ENCODE measurements at regions not wholly inside any gene's neighbourhood (a gene's known extent, or its start where the extent isn't known, plus 50 kb on each side); places are given as distances from the start of the nearest gene placed in this dataset.

DNA sequence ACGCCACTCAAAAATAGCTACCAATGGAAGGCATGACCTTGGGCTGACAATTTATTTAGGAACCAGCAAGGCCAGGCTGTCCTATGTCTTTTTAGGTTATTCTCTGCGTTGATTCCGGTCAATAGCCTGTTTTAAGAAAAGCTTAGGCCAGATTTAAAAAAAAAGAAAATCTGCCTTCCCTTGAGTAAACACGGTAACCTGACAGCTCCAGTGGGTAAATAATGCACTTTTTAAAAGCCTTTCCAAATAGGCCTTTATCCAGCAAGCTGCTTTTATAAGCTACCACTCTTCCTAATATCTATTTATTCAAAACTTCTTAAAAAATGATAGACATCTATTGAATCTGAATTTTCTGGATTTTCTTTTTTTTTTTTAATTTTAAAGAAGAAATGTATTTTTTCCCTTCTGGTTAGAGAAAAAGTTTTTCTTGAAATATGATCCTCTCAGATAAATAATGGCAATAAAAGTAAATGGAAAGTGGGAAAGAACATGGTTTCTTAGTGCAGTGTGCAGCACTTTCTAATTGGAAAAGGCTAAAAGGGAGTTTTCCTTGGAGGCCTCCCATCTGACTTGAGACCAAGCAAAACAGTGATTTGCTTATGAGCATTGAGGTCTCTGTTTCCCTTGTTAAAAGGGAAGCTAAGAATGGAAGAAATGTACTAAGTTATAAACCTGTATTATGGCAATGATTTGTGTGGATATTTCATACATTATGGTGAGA lies 281.0 kb upstream of the RUNX1 start:
- H3K4me1 Mint-ChIP-seq: no peaks in the 10 kb centered on the region
- DNase-seq (no peak), ATAC-seq (ENCODE audit: low read depth) (no peak)
- H3K4me3 Mint-ChIP-seq: no peak overlapping the region
- CTCF ChIA-PET: interaction anchor here (0.7 kb wide), 1 partner anchor 1007 kb away, joined by 3 read pairs; no protein-coding TSS in a partner anchor
- H3K9me3 Mint-ChIP-seq: no peaks in the 10 kb centered on the region
- intact Hi-C loops (cut with micrococcal nuclease): no loop called here
- no peak for TF ChIP-seq CTCF (IDR thresholded peaks at IDR 0.05)
- no peaks in the 10 kb centered on the region for H3K27me3 Mint-ChIP-seq
- POLR2A ChIA-PET: no interaction called here
- H3K27ac Mint-ChIP-seq: no peak overlapping the region
- no peaks in the 10 kb centered on the region for H3K36me3 Mint-ChIP-seq (ENCODE audit: low read depth)

- CTCF ChIA-PET: no interaction called here
- no peaks in the 10 kb centered on the region for H3K36me3 Mint-ChIP-seq (ENCODE audit: low read depth)
Measured at GRCh38 chr21:35328856-35329455, 279.9 kb upstream of the RUNX1 start.

GRCh38 chr21:35326677-35327076 lies 277.6 kb upstream of the RUNX1 start:
- H3K4me1 Mint-ChIP-seq: no peaks in the 10 kb centered on the region
- ATAC-seq (ENCODE audit: low read depth) (no peak), DNase-seq (no peak)
- intact Hi-C loops (cut with micrococcal nuclease): no loop called here
- H3K36me3 Mint-ChIP-seq (ENCODE audit: low read depth): no peaks in the 10 kb centered on the region
- H3K4me3 Mint-ChIP-seq: no peak overlapping the region
- ChIA-PET POLR2A (no interaction called here), CTCF (no interaction called here)
- H3K27me3 Mint-ChIP-seq: no peaks in the 10 kb centered on the region
- no peaks in the 10 kb centered on the region for H3K9me3 Mint-ChIP-seq
- TF ChIP-seq CTCF (IDR thresholded peaks at IDR 0.05): no peak
- no peak overlapping the region for H3K27ac Mint-ChIP-seq

More at GRCh38 chr21:35328856-35329455, 279.9 kb upstream of the RUNX1 start:
- Mint-ChIP-seq H3K4me3 (no peak overlapping the region), H3K27ac (no peak overlapping the region), H3K9me3 (no peaks in the 10 kb centered on the region), H3K27me3 (no peaks in the 10 kb centered on the region), H3K4me1 (no peaks in the 10 kb centered on the region)
- no peak for ATAC-seq (ENCODE audit: low read depth)
- intact Hi-C loops (cut with micrococcal nuclease): no loop called here
- no peak for DNase-seq
- POLR2A ChIA-PET: no interaction called here
- no peak for TF ChIP-seq CTCF (IDR thresholded peaks at IDR 0.05)

GRCh38 chr21:35325953-35326352 lies 276.9 kb upstream of the RUNX1 start:
- Mint-ChIP-seq H3K36me3 (ENCODE audit: low read depth) (no peaks in the 10 kb centered on the region), H3K4me3 (no peak overlapping the region), H3K27ac (no peak overlapping the region), H3K9me3 (no peaks in the 10 kb centered on the region), H3K4me1 (no peaks in the 10 kb centered on the region), H3K27me3 (no peaks in the 10 kb centered on the region)
- CTCF ChIA-PET: no interaction called here
- intact Hi-C loops (cut with micrococcal nuclease): no loop called here
- no peak for TF ChIP-seq CTCF (IDR thresholded peaks at IDR 0.05)
- DNase-seq (no peak), ATAC-seq (ENCODE audit: low read depth) (no peak)
- POLR2A ChIA-PET: no interaction called here

- no peaks in the 10 kb centered on the region for H3K9me3 Mint-ChIP-seq
- POLR2A ChIA-PET: interaction anchor here (0.6 kb wide), 1 partner anchor 978 kb away, joined by 4 read pairs; no protein-coding TSS in a partner anchor
- intact Hi-C loops (cut with micrococcal nuclease): no loop called here
- H3K36me3 Mint-ChIP-seq (ENCODE audit: low read depth): no peaks in the 10 kb centered on the region
- CTCF ChIA-PET: no interaction called here
- no peak overlapping the region for H3K4me3 Mint-ChIP-seq
- no peak overlapping the region for H3K27ac Mint-ChIP-seq
- no peak for ATAC-seq (ENCODE audit: low read depth)
- no peak for DNase-seq
- no peak for TF ChIP-seq CTCF (IDR thresholded peaks at IDR 0.05)
- no peaks in the 10 kb centered on the region for H3K27me3 Mint-ChIP-seq
- no peaks in the 10 kb centered on the region for H3K4me1 Mint-ChIP-seq
Measured at GRCh38 chr21:35324372-35325220, 275.5 kb upstream of the RUNX1 start.

Data from activated B cell treated with CpG ODN at 0.5 μM for 24 hours (primary cell).